Vagina (tissue), 2 donors: ENCODE measurements at regions not wholly inside any gene's neighbourhood (a gene's known extent, or its start where the extent isn't known, plus 50 kb on each side); places are given as distances from the start of the nearest gene placed in this dataset.

Experiments used
- POLR2AphosphoS5 ChIP-seq, 2 donors: sonication (generic); formaldehyde crosslinking; IDR thresholded peaks; one replicate each; pipeline ENCODE4 v1.9.0; 2017; ENCODE audit warnings: antibody characterized with exemption in 2 of 2, mild to moderate bottlenecking in 2 of 2, low read depth in 1 of 2; ENCODE audit not compliant: insufficient read depth in 1 of 2
- TF ChIP-seq, protein P1 (sequence below), 3 experiments: fragments of 450-650 bp in 2 of 3; fragments of 200-600 bp in 1 of 3; sonication (generic) in 1 of 3; IDR thresholded peaks; one replicate each; pipeline ENCODE4 v1.5.1; 2017 to 2019; ENCODE audit warnings: antibody characterized with exemption in 3 of 3, mild to moderate bottlenecking in 2 of 3, moderate library complexity in 2 of 3

DNA sequence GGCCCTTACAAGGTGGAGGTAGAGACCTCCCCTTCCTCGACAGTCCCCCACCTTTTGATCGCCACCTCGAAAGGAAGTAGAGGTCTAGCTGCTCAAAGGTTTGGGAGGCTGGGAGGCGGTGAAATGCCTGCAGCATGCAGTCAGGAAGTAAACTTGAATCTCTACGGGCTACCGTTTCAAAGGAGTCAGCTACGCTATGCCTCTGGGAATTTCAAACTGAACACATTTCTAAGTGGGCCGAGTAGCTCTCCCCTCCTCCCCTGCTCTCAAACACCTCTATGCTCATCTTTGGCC is 68.0 kb downstream of the CXCL12 start:
- TF ChIP-seq POLR2AphosphoS5 (IDR thresholded peaks at IDR 0.05; ENCODE audit: insufficient read depth in 1 of 2, low read depth in 1 of 2) = no peak
- TF ChIP-seq, protein P1, sequence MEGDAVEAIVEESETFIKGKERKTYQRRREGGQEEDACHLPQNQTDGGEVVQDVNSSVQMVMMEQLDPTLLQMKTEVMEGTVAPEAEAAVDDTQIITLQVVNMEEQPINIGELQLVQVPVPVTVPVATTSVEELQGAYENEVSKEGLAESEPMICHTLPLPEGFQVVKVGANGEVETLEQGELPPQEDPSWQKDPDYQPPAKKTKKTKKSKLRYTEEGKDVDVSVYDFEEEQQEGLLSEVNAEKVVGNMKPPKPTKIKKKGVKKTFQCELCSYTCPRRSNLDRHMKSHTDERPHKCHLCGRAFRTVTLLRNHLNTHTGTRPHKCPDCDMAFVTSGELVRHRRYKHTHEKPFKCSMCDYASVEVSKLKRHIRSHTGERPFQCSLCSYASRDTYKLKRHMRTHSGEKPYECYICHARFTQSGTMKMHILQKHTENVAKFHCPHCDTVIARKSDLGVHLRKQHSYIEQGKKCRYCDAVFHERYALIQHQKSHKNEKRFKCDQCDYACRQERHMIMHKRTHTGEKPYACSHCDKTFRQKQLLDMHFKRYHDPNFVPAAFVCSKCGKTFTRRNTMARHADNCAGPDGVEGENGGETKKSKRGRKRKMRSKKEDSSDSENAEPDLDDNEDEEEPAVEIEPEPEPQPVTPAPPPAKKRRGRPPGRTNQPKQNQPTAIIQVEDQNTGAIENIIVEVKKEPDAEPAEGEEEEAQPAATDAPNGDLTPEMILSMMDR (IDR thresholded peaks at IDR 0.05) = no peak
